ENCODE measurements at regions not wholly inside any gene's neighbourhood (a gene's known extent, or its start where the extent isn't known, plus 50 kb on each side); places are given as distances from the start of the nearest gene placed in this dataset.
A peak's percentile ranks its signal among the peaks of the same experiment; 100 is the strongest.
"Not testable (repeated sequence)": the region's sequence is repeated elsewhere in the genome, so short reads cannot be mapped to it uniquely, and the experiment has no call there.

- no peak for DNase-seq
Observed at GRCh38 chr12:38016602-38017001, 300.0 kb upstream of the ALG10B start.

DNA sequence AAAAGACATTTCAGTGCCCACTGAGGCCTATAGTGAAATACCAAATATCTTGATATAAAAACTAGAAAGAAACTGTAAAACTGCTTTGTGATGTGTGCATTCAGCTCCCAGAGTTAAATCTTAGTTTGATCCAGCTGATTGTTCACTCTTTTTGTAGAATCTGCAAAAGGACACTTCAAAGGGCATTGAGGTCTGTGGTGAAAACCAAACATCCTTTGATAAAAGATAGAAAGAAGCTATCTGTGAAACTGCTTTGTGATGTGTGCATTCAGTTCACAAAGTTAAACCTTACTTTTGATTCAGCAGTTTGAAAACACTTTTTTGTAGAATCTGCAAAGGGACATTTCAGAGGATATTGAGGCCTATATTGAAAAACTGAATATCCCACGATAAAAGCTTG, 290.7 kb upstream of the ALG10B start:
- DNase-seq, result no peak

DNA sequence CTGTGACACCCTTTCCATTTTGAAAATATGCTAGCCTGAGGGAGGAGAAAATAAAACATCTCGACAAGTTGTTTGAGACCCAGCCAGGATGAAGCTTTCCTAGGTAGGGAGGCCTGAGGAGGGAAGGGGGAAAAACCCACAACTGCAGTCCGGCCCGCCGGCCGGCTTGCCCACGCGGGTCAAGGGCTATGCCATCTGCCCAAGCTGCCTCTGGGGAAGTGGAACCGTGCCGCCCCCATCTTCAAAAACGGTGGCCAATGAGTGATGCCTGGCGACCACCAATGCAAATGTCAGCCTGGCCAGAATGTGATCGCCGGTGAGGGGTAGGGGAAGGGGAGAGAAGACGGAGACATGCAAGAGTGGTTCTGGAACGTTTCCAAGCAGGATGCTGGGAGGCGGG, 263.5 kb upstream of the ALG10B start:
- no peak for DNase-seq

GRCh38 chr12:38053655-38054464, 262.7 kb upstream of the ALG10B start:
- peak; percentile 61 for DNase-seq

GRCh38 chr12:38056701-38057689, 259.6 kb upstream of the ALG10B start:
- no peak for DNase-seq

GRCh38 chr12:38099686-38100085, 216.9 kb upstream of the ALG10B start:
- DNase-seq, result no peak

DNA sequence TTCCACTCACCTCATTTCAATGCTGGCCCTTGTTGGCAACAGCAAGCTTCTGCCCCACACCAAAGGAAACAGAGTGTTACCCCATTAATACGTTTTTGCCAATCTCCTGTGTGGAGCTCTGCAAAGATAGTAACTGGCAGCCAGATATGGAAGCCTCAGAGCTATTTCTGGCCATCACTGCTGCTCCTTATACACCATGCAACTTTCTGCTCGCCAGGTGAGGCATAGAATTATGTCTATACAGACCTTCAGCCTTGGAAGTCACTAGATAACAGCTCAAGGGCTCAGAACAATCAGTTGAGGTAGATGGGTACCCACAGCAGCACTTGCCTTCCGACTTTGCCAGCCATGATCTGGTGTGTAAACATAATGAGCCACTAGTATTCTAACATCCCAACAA, 214.8 kb upstream of the ALG10B start:
- no peak for DNase-seq

- DNase-seq, result no peak
Observed at GRCh38 chr12:38102197-38102596, 214.4 kb upstream of the ALG10B start.

DNA sequence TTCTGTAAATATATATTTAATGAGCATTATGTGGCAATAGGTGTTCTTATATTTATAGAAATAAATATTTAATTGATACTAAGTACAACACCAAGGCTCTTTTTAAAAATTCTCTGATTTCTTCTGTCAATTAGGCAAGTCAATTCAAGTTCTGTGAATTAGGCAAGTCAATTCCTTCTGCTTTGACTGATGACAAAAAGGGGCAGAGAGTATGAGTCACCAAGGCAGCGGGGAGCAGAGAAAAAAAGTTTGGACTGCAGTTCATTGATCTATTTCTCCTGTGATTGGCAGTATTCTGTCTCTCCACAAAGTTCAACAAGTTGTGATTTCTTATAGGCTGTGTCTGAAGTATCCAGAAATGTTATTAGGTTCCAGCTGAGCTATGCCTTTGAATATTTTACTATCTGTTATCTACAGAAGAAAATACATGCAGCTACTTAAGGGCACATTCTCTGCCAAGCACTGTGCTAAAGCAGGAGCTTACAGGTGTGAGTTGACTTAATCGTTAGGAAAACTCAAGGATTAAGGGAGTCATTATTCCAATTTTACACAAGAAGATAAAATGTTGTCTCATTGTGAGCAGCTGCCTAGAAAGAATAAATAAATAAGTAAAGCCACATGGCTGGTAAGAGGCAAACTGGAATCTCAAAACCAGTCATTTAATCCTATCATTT, 206.4 kb upstream of the ALG10B start:
- no peak for DNase-seq

DNA sequence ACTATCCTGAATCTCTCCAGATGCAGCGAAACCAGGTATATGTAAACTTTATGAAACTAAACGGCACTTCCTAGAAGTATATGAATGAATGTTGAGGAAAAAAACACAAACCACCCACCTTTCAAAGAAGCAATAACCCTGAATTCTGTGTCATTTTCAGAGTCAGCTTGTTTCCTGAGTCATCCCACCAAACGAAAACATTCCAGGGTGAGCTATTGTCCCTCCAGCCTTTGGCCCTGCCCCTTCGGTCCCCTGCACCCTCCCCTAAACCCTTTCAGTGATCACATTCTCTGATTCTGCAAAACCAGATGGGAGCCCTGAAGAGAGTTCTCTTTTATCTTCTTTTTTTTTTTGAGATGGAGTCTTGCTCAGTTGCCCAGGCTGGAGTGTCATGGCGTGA, 202.6 kb upstream of the ALG10B start:
- no peak for DNase-seq

GRCh38 chr12:38116968-38117367, 199.6 kb upstream of the ALG10B start:
- DNase-seq, result no peak

GRCh38 chr12:38118632-38119031, 197.9 kb upstream of the ALG10B start:
- no peak for DNase-seq

- DNase-seq, result no peak
Observed at GRCh38 chr12:38120438-38120837, 196.1 kb upstream of the ALG10B start.

GRCh38 chr12:38123028-38123427, 193.5 kb upstream of the ALG10B start:
- not testable (repeated sequence) for DNase-seq

- DNase-seq, result no peak
Observed at GRCh38 chr12:38123566-38124246, 192.9 kb upstream of the ALG10B start.

DNA sequence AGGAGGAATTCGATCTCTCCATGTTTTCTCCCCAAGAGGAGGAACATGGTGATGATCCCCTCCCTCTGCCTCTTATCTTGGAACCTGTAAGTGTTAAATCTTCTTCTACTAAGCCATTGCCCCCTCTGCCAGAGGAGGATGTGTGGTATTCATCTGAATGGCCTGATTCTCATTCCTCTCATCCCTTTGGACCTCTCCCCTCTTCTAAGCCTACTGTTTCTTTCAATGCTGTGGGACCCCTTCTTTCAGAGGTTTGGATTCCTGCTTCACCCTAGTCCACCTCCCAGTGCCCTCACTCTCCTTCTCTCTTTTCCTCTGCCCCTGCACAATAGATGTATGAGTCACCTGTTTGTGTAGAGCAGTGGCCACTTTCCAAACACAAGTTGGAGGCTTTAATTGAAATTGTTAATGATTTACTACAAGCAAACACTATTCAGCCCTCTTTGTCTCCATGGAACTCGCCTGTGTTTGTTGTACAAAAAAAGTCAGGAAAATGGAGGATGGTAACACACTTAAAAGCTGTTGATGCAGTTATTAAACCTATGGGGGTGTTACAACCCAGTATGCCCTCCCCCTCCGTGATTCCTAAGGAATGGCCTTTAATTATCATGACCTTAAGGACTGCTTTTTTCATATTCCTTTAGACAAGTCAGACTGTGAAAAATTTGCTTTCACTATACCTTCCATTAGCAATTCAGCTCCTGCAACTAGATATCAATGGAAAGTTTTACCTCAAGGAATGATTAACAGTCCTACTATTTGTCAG, 192.1 kb upstream of the ALG10B start:
- no peak for DNase-seq

DNA sequence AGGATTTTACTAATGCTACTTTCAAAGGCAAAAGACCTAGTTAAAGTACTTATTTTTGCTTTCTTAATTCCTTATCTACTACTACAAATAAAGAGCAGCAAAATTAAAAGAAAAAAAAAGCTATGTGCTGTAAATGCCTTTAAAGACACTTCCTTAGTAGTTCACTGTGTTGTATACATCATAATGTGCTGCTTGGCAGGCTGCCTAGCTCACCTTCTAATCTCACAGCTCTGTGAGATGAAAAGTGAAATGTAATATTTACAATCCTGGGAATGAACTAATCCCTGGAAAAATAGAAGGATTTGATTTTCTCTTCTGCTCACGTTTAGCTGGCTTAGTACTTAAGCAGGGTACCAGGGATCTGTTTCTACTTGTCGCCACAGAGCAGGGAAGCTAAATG, 184.4 kb upstream of the ALG10B start:
- DNase-seq, result no peak

GRCh38 chr12:38137287-38137686, 179.3 kb upstream of the ALG10B start:
- DNase-seq, result no peak

- DNase-seq, result no peak
Observed at GRCh38 chr12:38137716-38138115, 178.9 kb upstream of the ALG10B start.

DNA sequence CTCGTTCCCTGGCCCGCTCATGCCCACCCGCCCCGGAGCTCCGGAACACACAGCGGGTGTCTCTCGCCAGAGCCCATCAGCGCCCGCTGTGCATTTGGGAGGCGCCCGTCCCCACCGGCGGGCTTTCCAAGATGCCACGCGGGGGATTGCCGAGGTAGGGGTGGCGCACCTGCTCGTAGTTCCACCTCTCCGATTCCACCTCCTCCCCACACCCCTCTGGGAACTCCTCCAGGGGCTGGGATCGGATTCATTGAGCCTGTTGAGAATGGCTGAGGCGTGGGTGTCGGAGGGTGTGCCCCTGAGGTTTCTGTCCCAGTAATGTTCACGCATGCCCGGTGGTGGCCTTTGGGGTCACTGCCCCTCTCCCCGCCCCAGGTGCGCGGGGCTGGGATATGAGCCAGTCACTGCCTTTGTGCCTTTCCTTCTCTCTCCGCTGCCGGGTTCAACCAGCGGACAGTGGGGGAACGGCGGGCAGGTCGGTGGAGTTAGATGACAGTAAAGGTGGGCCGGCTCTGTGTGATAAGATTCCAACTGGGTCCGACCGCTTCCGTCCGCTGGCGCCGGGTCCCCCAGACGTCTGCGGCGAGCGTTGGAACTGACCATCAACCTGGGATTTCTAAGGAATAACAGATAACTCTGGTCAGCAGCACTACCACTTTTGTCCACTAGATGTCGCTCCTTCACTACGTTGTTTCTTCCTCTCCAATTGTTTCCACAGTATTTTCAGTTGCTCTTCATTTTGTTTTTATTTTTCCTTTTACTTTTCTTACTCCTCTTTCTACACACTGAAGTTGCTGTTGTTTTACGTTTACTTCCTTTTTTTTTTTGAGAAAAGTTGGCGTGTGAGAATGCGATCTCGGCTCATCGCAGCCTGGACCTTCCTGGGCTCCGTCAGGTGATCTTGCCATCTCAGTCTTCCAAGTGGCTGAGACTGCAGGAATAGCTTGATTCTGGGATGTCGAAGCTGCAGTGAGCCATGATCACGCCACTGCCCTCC, 178.1 kb upstream of the ALG10B start:
- DNase-seq, result peak; percentile 77

- DNase-seq, result no peak
Observed at GRCh38 chr12:38139456-38139855, 177.1 kb upstream of the ALG10B start.
